ENCODE measurements at regions not wholly inside any gene's neighbourhood (a gene's known extent, or its start where the extent isn't known, plus 50 kb on each side); places are given as distances from the start of the nearest gene placed in this dataset.

GRCh38 chr4:182113779-182114178 is 129.4 kb upstream of the TENM3 start:
- no peak for DNase-seq (ENCODE audit: low spot score)

GRCh38 chr4:182124359-182124758 is 118.8 kb upstream of the TENM3 start:
- DNase-seq (ENCODE audit: low spot score), result no peak

GRCh38 chr4:182126096-182126495 is 117.1 kb upstream of the TENM3 start:
- no peak for DNase-seq (ENCODE audit: low spot score)

- no peak for DNase-seq (ENCODE audit: low spot score)
Observed at GRCh38 chr4:182126603-182127002, 116.6 kb upstream of the TENM3 start.

GRCh38 chr4:182133033-182133432 is 110.2 kb upstream of the TENM3 start:
- DNase-seq (ENCODE audit: low spot score), result no peak

GRCh38 chr4:182134261-182134660 is 108.9 kb upstream of the TENM3 start:
- peak; percentile 93 for DNase-seq (ENCODE audit: low spot score)

- DNase-seq (ENCODE audit: low spot score), result no peak
Observed at GRCh38 chr4:182136201-182136600, 107.0 kb upstream of the TENM3 start.

GRCh38 chr4:182137343-182137742 is 105.9 kb upstream of the TENM3 start:
- peak; percentile 85 for DNase-seq (ENCODE audit: low spot score)

- DNase-seq (ENCODE audit: low spot score), result no peak
Observed at GRCh38 chr4:182139491-182139890, 103.7 kb upstream of the TENM3 start.

GRCh38 chr4:182140547-182140946 is 102.7 kb upstream of the TENM3 start:
- DNase-seq (ENCODE audit: low spot score), result no peak

GRCh38 chr4:182141061-182141460 is 102.1 kb upstream of the TENM3 start:
- peak; percentile 60 for DNase-seq (ENCODE audit: low spot score)

GRCh38 chr4:182142176-182143085 is 100.8 kb upstream of the TENM3 start:
- DNase-seq (ENCODE audit: low spot score), result peak; percentile 53

- DNase-seq (ENCODE audit: low spot score), result peak; percentile 24
Observed at GRCh38 chr4:182143086-182143821, 99.9 kb upstream of the TENM3 start.

GRCh38 chr4:182143822-182144625 is 99.2 kb upstream of the TENM3 start:
- peak; percentile 80 for DNase-seq (ENCODE audit: low spot score)

GRCh38 chr4:182144626-182145333 is 98.4 kb upstream of the TENM3 start:
- DNase-seq (ENCODE audit: low spot score), result no peak

GRCh38 chr4:182145334-182145905 is 97.8 kb upstream of the TENM3 start:
- DNase-seq (ENCODE audit: low spot score), result peak; percentile 31

GRCh38 chr4:182147391-182147790 is 95.8 kb upstream of the TENM3 start:
- no peak for DNase-seq (ENCODE audit: low spot score)

GRCh38 chr4:182150645-182151044 is 92.6 kb upstream of the TENM3 start:
- DNase-seq (ENCODE audit: low spot score), result no peak

- no peak for DNase-seq (ENCODE audit: low spot score)
Observed at GRCh38 chr4:182155806-182156205, 87.4 kb upstream of the TENM3 start.

- no peak for DNase-seq (ENCODE audit: low spot score)
Observed at GRCh38 chr4:182163180-182163579, 80.0 kb upstream of the TENM3 start.

GRCh38 chr4:182169572-182169971 is 73.6 kb upstream of the TENM3 start:
- DNase-seq (ENCODE audit: low spot score), result no peak

All from umbilical cord (tissue), 1 donor.